PC-9 (cell line): ENCODE measurements at regions not wholly inside any gene's neighbourhood (a gene's known extent, or its start where the extent isn't known, plus 50 kb on each side); places are given as distances from the start of the nearest gene placed in this dataset.

Experiments
- BruUV-seq: library from RNA; stranded (reverse); fragments of 400-500 nt; replicated peaks from 2 replicates; lab custom pipeline; 2021; lab: Mats Ljungman, UMichigan
- CTCF ChIA-PET: fragments of 300-600 bp; sonication (Branson Sonifier 250); formaldehyde crosslinking; loops from one replicate; lab custom pipeline; 2022; ENCODE audit warnings: antibody characterized with exemption; lab: Charles Lee
- POLR2A ChIA-PET: fragments of 300-600 bp; sonication (Branson Sonifier 250); formaldehyde crosslinking; loops from one replicate; lab custom pipeline; 2022; ENCODE audit warnings: antibody characterized with exemption; ENCODE audit not compliant: unreplicated experiment; lab: Charles Lee
- DNase-seq, 2 experiments: peaks; one replicate each; pipeline versions ENCODE4 v3.0.0 to v3.0.0-alpha.2; 2015 to 2022; ENCODE audit warnings: mixed read lengths in 1 of 2
- H2AFZ ChIP-seq: fragments of 200-600 bp; sonication (generic); 2 replicates; pipeline ENCODE4 v1.8.1; 2017; ENCODE audit warnings: antibody characterized with exemption
- H3F3A ChIP-seq: fragments of 200-600 bp; sonication (generic); 2 replicates; pipeline ENCODE4 v1.8.1; 2017; ENCODE audit warnings: antibody characterized with exemption, mild to moderate bottlenecking, low read depth; ENCODE audit not compliant: insufficient read depth
- H3K27ac ChIP-seq: fragments of 200-600 bp; sonication (generic); 2 replicates; pipeline ENCODE4 v1.6.1; 2016; ENCODE audit warnings: mixed run types
- H3K27me3 ChIP-seq: fragments of 200-600 bp; sonication (generic); 2 replicates; pipeline ENCODE4 v1.6.1; 2016; ENCODE audit warnings: low read depth, mixed run types; ENCODE audit not compliant: insufficient read depth
- H3K36me3 ChIP-seq: fragments of 200-600 bp; sonication (generic); 2 replicates; pipeline ENCODE4 v1.6.1; 2016; ENCODE audit warnings: low read depth, mixed run types
- H3K4me1 ChIP-seq: fragments of 200-600 bp; sonication (generic); replicated peaks from 2 replicates; pipeline ENCODE4 v1.6.1; 2016; ENCODE audit warnings: mixed run types; ENCODE audit not compliant: insufficient read depth
- H3K4me2 ChIP-seq: fragments of 200-600 bp; sonication (generic); 2 replicates; pipeline ENCODE4 v1.6.1; 2017; ENCODE audit warnings: mixed run types
- H3K4me3 ChIP-seq: fragments of 200-600 bp; sonication (generic); 2 replicates; pipeline ENCODE4 v1.6.1; 2016; ENCODE audit warnings: mixed run types
- H3K79me2 ChIP-seq: fragments of 200-600 bp; sonication (generic); 2 replicates; pipeline ENCODE4 v1.6.1; 2017; ENCODE audit warnings: low read depth, mixed run types
- H3K9me2 ChIP-seq: fragments of 200-600 bp; sonication (generic); 2 replicates; pipeline ENCODE4 v1.8.1; 2017; ENCODE audit warnings: mild to moderate bottlenecking; ENCODE audit not compliant: insufficient read depth
- H3K9me3 ChIP-seq: fragments of 200-600 bp; sonication (generic); 2 replicates; pipeline ENCODE4 v1.8.1; 2016; ENCODE audit warnings: low read depth; ENCODE audit not compliant: insufficient read depth
- H4K20me1 ChIP-seq: fragments of 200-600 bp; sonication (generic); 2 replicates; pipeline ENCODE4 v1.8.1; 2017; ENCODE audit not compliant: insufficient read depth
- EZH2 ChIP-seq: fragments of 200-600 bp; sonication (generic); IDR thresholded peaks from 2 replicates; pipeline ENCODE4 v1.8.0; 2017; ENCODE audit warnings: antibody characterized with exemption, low read depth
- intact Hi-C: fragments of 100-400 bp; cut with micrococcal nuclease; formaldehyde crosslinking; loops from one replicate; pipeline ENCODE4 v1.10.0; 2022; ENCODE audit not compliant: unreplicated experiment
- TF ChIP-seq, protein P1 (sequence below): fragments of 200-600 bp; sonication (generic); conservative IDR thresholded peaks from 2 replicates; pipeline ENCODE4 v1.6.1; 2017; ENCODE audit warnings: mixed run types, antibody characterized with exemption, mild to moderate bottlenecking, moderate library complexity

GRCh38 chr12:107998863-107999262 lies 130.2 kb upstream of the WSCD2 start:
- no peaks in the 10 kb centered on the region for H3K9me3 ChIP-seq
- TF ChIP-seq, protein P1, sequence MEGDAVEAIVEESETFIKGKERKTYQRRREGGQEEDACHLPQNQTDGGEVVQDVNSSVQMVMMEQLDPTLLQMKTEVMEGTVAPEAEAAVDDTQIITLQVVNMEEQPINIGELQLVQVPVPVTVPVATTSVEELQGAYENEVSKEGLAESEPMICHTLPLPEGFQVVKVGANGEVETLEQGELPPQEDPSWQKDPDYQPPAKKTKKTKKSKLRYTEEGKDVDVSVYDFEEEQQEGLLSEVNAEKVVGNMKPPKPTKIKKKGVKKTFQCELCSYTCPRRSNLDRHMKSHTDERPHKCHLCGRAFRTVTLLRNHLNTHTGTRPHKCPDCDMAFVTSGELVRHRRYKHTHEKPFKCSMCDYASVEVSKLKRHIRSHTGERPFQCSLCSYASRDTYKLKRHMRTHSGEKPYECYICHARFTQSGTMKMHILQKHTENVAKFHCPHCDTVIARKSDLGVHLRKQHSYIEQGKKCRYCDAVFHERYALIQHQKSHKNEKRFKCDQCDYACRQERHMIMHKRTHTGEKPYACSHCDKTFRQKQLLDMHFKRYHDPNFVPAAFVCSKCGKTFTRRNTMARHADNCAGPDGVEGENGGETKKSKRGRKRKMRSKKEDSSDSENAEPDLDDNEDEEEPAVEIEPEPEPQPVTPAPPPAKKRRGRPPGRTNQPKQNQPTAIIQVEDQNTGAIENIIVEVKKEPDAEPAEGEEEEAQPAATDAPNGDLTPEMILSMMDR, result no peak
- TF ChIP-seq EZH2, result no peak
- intact Hi-C loops, result no loop called here
- H3K36me3 ChIP-seq, result no peaks in the 10 kb centered on the region
- BruUV-seq, result no TSS peak
- no peak overlapping the region for H3K27ac ChIP-seq
- POLR2A ChIA-PET, result interaction anchor here (0.6 kb wide), 1 partner anchor 71 kb away, joined by 3 read pairs; no protein-coding TSS in a partner anchor
- peaks cover 3% of the 10 kb centered on the region; the same call in 1 of the 2 replicates for H4K20me1 ChIP-seq
- H2AFZ ChIP-seq, result no peak overlapping the region
- no peaks in the 10 kb centered on the region for H3K79me2 ChIP-seq
- no peaks in the 10 kb centered on the region for H3F3A ChIP-seq
- DNase-seq, result no peak
- H3K9me2 ChIP-seq, result no peaks in the 10 kb centered on the region
- H3K27me3 ChIP-seq, result peaks cover 10% of the 10 kb centered on the region; the same call in 1 of the 2 replicates
- no peak overlapping the region for H3K4me3 ChIP-seq
- no peak overlapping the region for H3K4me2 ChIP-seq
- CTCF ChIA-PET, result no interaction called here
- H3K4me1 ChIP-seq, result no peaks in the 10 kb centered on the region

- TF ChIP-seq EZH2, result no peak
- TF ChIP-seq, protein P1, result no peak
- no peaks in the 10 kb centered on the region for H3K4me1 ChIP-seq
- H3K79me2 ChIP-seq, result no peaks in the 10 kb centered on the region
- H3K36me3 ChIP-seq, result no peaks in the 10 kb centered on the region
- intact Hi-C loops, result no loop called here
- peaks cover 3% of the 10 kb centered on the region; the same call in 1 of the 2 replicates for H4K20me1 ChIP-seq
- no peak overlapping the region for H3K4me2 ChIP-seq
- no peaks in the 10 kb centered on the region for H3F3A ChIP-seq
- no peak overlapping the region for H3K4me3 ChIP-seq
- BruUV-seq, result no TSS peak
- CTCF ChIA-PET, result no interaction called here
- H3K9me3 ChIP-seq, result no peaks in the 10 kb centered on the region
- no peaks in the 10 kb centered on the region for H3K9me2 ChIP-seq
- no peak overlapping the region for H2AFZ ChIP-seq
- peaks cover 10% of the 10 kb centered on the region; the same call in 1 of the 2 replicates for H3K27me3 ChIP-seq
- POLR2A ChIA-PET, result no interaction called here
- DNase-seq, result no peak
- no peak overlapping the region for H3K27ac ChIP-seq
Measured at GRCh38 chr12:108000111-108000510, 129.0 kb upstream of the WSCD2 start.

DNA sequence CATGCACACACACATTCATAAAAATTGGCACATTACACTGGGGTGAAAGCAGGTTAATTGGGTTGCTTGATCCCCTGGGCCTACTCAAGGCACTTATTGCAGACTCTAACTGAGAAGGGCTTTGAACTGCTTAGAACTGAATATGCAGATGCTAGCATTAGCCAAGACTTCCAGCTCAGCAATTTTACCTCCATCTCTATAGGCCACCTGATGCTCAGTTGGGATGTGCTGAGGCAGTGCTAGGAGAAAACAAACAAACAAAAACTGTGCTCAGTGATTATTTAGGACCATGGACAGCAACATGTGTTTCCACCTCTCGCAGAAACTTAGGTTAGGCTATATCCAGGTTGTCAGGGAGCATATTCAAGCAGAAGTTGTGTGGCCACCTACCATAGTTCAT lies 124.8 kb upstream of the WSCD2 start:
- no peak overlapping the region for H2AFZ ChIP-seq
- 0 out of 2 replicates have a peak, but pooled peaks cover 4% of the 10 kb centered on the region for H3K27me3 ChIP-seq
- H3F3A ChIP-seq, result no peaks in the 10 kb centered on the region
- no peaks in the 10 kb centered on the region for H3K9me3 ChIP-seq
- no peaks in the 10 kb centered on the region for H3K79me2 ChIP-seq
- intact Hi-C loops, result no loop called here
- no peak overlapping the region for H3K27ac ChIP-seq
- BruUV-seq, result no TSS peak
- no peaks in the 10 kb centered on the region for H3K36me3 ChIP-seq
- DNase-seq, result no peak
- H4K20me1 ChIP-seq, result peaks cover 3% of the 10 kb centered on the region; the same call in 1 of the 2 replicates
- H3K4me2 ChIP-seq, result no peak overlapping the region
- no peaks in the 10 kb centered on the region for H3K9me2 ChIP-seq
- POLR2A ChIA-PET, result no interaction called here
- TF ChIP-seq, protein P1, result no peak
- no peak for TF ChIP-seq EZH2
- no peak overlapping the region for H3K4me3 ChIP-seq
- no peaks in the 10 kb centered on the region for H3K4me1 ChIP-seq
- CTCF ChIA-PET, result no interaction called here
